Right renal cortex interstitium (tissue), 3 donors: ENCODE measurements at regions not wholly inside any gene's neighbourhood (a gene's known extent, or its start where the extent isn't known, plus 50 kb on each side); places are given as distances from the start of the nearest gene placed in this dataset.
"Not testable (repeated sequence)": the region's sequence is repeated elsewhere in the genome, so short reads cannot be mapped to it uniquely, and the experiment has no call there.

ENCODE experiments used
- DNase-seq, 3 donors: peaks; one replicate each; pipeline ENCODE4 v3.0.0-alpha.2; 2013; ENCODE audit warnings: low read depth in 3 of 3, low spot score in 2 of 3

- DNase-seq = no peak
Measured at GRCh38 chr14:28284546-28285300, 481.9 kb upstream of the FOXG1 start.

GRCh38 chr14:28294834-28295440 is 471.6 kb upstream of the FOXG1 start:
- no peak for DNase-seq

- no peak for DNase-seq
Measured at GRCh38 chr14:28297559-28297958, 469.0 kb upstream of the FOXG1 start.

GRCh38 chr14:28298156-28298555 is 468.4 kb upstream of the FOXG1 start:
- no peak for DNase-seq

- no peak for DNase-seq
Measured at GRCh38 chr14:28299227-28299626, 467.4 kb upstream of the FOXG1 start.

- no peak for DNase-seq
Measured at GRCh38 chr14:28300356-28300755, 466.2 kb upstream of the FOXG1 start.

- DNase-seq = no peak
Measured at GRCh38 chr14:28301179-28301578, 465.4 kb upstream of the FOXG1 start.

- DNase-seq = no peak
Measured at GRCh38 chr14:28303248-28303647, 463.3 kb upstream of the FOXG1 start.

- no peak for DNase-seq
Measured at GRCh38 chr14:28305938-28306337, 460.6 kb upstream of the FOXG1 start.

GRCh38 chr14:28307506-28307905 is 459.1 kb upstream of the FOXG1 start:
- no peak for DNase-seq

GRCh38 chr14:28308734-28309133 is 457.9 kb upstream of the FOXG1 start:
- DNase-seq = no peak

GRCh38 chr14:28317890-28318675 is 448.5 kb upstream of the FOXG1 start:
- DNase-seq = not testable (repeated sequence)

GRCh38 chr14:28321475-28322244 is 444.9 kb upstream of the FOXG1 start:
- DNase-seq = no peak

- DNase-seq = no peak
Measured at GRCh38 chr14:28323366-28323765, 443.2 kb upstream of the FOXG1 start.

- no peak for DNase-seq
Measured at GRCh38 chr14:28323951-28324741, 442.4 kb upstream of the FOXG1 start.

- DNase-seq = no peak
Measured at GRCh38 chr14:28340816-28341215, 425.8 kb upstream of the FOXG1 start.

GRCh38 chr14:28344381-28344780 is 422.2 kb upstream of the FOXG1 start:
- DNase-seq = no peak

- no peak for DNase-seq
Measured at GRCh38 chr14:28348797-28349196, 417.8 kb upstream of the FOXG1 start.

- no peak for DNase-seq
Measured at GRCh38 chr14:28356819-28357218, 409.8 kb upstream of the FOXG1 start.

GRCh38 chr14:28361486-28361885 is 405.1 kb upstream of the FOXG1 start:
- no peak for DNase-seq
